ENCODE measurements at regions not wholly inside any gene's neighbourhood (a gene's known extent, or its start where the extent isn't known, plus 50 kb on each side); places are given as distances from the start of the nearest gene placed in this dataset.

DNA sequence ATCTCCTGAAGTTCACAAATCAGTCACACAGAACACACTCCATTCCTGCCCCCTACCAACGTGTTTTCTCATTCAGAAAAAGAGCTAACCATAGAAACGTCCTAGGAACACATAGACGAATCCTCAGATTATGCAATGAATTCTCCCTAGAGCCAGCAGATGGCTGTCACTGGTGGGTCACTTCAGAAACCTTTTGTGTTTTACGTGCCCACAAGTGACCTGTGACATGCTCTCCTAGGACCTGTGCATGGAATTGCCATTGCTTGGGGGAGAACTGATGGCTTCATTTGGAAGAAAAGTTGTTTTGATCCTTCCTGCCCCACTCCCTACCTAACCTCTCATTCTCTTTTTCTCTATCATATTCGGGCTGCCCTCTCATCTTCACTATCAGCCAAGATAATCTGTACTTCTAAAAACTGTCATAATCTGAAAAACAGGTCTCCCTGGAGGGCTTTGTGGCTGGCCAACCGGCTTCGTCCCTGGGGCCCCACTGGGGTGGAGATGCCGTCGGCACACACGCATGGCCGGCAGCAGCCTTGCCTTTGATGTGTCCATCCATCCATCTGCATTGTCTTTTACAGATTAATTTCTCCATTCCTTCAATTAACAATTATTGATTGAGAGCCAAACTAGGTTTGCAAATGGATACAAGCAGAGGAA, 144.1 kb upstream of the SERP2 start:
- ATAC-seq (no peak), DNase-seq (no peak)
- POLR2A ChIA-PET, result no interaction called here
- Mint-ChIP-seq H3K27me3 (no peaks in the 10 kb centered on the region), H3K36me3 (no peaks in the 10 kb centered on the region), H3K4me3 (no peak overlapping the region), H3K9me3 (no peaks in the 10 kb centered on the region), H3K4me1 (no peaks in the 10 kb centered on the region), H3K27ac (no peak overlapping the region)

DNA sequence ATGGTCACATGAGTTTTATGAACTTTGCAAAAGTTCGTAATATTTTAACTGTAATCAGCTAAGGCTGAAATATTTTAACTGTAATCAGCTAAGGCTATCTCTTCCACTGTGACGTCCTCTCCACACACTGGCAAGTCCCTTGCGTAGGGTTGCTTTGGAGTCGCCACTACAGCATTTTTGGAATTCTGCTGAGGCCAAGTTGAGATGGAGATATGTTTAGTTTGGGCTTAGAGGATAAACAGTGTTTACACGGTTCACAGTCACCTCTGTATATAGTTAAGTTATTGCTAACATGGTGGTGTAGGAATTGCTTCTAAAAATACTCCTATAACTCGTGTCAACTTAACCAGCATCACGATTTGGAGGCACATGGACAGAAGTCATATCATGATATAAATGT, 143.6 kb upstream of the SERP2 start:
- Mint-ChIP-seq H3K4me3 (no peak overlapping the region), H3K27ac (no peak overlapping the region), H3K27me3 (no peaks in the 10 kb centered on the region), H3K9me3 (no peaks in the 10 kb centered on the region), H3K36me3 (no peaks in the 10 kb centered on the region), H3K4me1 (no peaks in the 10 kb centered on the region)
- DNase-seq (no peak), ATAC-seq (no peak)
- POLR2A ChIA-PET, result no interaction called here

DNA sequence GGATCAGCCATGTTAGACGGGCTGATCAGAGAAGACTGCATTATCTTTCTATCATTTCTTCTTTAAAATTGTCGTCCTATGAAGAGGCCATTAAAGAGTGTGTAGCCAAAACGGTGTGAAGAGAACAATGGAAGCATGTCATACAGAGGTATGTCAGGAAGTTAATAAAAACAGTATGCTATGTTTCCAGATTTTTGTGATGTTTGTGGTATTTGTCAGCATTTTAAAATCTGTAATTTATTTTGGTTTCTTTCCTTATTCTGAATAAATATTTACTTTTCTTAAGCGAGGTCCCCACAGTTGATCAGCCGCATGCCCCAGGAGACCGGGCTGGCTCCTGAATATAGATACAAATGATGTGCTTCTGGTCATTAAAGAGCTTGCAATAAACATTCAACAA, 142.9 kb upstream of the SERP2 start:
- no peaks in the 10 kb centered on the region for H3K36me3 Mint-ChIP-seq
- POLR2A ChIA-PET, result no interaction called here
- H3K4me1 Mint-ChIP-seq, result no peaks in the 10 kb centered on the region

DNA sequence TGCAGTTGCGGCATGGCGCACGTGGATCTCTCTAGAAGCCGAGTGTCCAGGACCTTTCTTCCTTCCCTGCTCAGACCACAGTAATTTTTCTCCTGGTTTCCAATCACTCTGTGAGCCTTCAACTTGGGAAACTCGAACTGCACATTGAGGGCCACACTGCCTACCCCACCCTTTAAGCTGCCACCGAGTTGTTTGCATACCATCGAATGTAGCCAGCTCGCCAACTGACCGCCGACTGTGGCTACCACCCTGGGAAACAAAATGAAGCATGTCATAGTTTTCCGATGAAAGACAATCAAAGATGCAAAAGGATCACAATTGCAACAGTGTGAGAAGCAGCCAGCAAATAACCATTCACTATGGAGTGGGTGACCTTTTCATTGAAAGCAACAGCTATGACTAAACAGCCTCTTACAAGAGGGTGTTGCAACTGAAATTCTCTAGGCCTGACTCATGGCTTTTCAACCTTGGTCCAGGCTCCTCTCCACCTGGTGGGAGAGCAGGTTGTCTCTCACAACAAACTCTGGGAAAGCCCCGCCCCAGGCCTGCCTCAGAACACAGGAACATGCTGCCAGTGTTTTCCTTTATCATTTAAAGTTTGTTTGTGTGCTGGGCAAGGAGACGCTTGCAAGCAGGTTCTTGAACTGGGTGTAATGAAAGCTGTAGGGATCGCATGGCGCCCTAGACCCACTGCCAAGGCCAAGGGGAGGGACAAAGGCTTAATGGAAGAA, 141.7 kb upstream of the SERP2 start:
- H3K27ac Mint-ChIP-seq, result no peak overlapping the region
- POLR2A ChIA-PET, result no interaction called here

More for the DNA sequence above, 142.9 kb upstream of the SERP2 start:
- Mint-ChIP-seq H3K27me3 (no peaks in the 10 kb centered on the region), H3K9me3 (no peaks in the 10 kb centered on the region), H3K4me3 (no peak overlapping the region), H3K27ac (no peak overlapping the region)
- no peak for ATAC-seq
- DNase-seq, result no peak

DNA sequence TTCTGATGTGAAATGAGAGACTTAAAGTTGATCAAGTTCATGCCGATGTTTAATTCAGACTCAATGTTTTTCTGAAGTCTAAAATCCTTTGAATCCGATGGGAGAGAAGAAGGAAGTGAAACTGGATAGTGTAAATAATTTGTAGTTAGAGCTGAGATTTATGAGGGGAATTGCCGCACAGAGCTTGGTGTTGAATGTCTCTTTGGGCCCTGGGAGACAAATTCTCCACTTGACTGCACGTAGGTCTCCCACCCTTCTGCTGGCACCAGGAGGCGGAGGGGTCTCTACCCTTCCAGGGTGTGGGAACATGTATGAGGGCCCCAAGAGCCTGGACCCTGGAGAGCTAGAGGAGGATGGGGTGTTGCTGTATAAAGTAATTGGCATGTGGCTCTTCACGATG, 140.8 kb upstream of the SERP2 start:
- DNase-seq, result no peak
- Mint-ChIP-seq H3K9me3 (no peaks in the 10 kb centered on the region), H3K4me3 (no peak overlapping the region), H3K27ac (no peak overlapping the region), H3K27me3 (no peaks in the 10 kb centered on the region), H3K36me3 (no peaks in the 10 kb centered on the region), H3K4me1 (peaks cover 0 to 6% (median 0%) of the 10 kb centered on the region in 4 donors)
- POLR2A ChIA-PET, result no interaction called here
- ATAC-seq, result no peak

More for the DNA sequence above, 141.7 kb upstream of the SERP2 start:
- ATAC-seq (no peak), DNase-seq (no peak)
- H3K4me3 Mint-ChIP-seq, result no peak overlapping the region
- H3K27me3 Mint-ChIP-seq, result no peaks in the 10 kb centered on the region
- no peaks in the 10 kb centered on the region for H3K9me3 Mint-ChIP-seq
- H3K4me1 Mint-ChIP-seq, result no peaks in the 10 kb centered on the region
- no peaks in the 10 kb centered on the region for H3K36me3 Mint-ChIP-seq

DNA sequence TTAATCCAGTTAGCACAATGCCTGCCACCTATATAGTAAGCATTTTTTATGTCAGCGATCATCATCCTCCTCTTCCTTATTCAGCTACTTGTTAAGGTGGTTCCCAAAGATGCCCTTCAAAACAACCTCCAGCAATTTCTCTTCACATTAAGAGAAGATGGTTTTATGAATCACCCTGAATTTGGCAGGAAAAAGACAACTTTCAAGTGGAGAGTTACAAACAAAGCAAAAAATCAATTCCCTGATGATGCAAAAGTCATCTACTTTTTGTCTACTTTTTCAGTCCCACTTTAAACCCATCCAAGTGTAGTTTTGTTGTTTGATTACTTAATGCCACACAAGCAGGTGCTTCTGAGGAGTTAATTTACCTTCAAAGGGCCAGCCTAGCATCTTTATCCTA, 139.1 kb upstream of the SERP2 start:
- Mint-ChIP-seq H3K36me3 (no peaks in the 10 kb centered on the region), H3K27me3 (no peaks in the 10 kb centered on the region), H3K4me1 (peaks cover 0 to 7% (median 0%) of the 10 kb centered on the region in 4 donors), H3K4me3 (no peak overlapping the region), H3K9me3 (no peaks in the 10 kb centered on the region), H3K27ac (no peak overlapping the region)
- no peak for ATAC-seq
- no peak for DNase-seq
- POLR2A ChIA-PET, result no interaction called here

DNA sequence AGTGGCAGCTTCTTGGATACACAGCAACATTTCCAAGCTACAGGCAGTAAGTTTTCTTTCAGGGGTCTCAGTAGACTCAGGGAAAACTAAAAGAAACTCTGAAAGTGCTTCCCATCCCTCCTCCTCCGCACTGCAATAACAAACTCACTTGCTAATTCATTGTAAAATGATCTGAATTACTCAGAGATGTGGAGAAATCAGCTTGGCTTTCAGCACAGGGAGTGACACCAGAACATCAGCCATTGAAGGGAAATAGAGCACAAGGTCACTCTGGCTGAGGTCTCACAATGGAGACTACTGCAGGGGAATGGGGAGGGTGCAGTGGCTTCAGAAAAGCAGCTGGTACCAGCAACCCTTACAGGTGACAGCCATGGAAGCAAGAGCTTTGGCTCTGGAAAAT, 137.3 kb upstream of the SERP2 start:
- peaks cover 0 to 4% (median 0%) of the 10 kb centered on the region in 5 donors for H3K27me3 Mint-ChIP-seq

DNA sequence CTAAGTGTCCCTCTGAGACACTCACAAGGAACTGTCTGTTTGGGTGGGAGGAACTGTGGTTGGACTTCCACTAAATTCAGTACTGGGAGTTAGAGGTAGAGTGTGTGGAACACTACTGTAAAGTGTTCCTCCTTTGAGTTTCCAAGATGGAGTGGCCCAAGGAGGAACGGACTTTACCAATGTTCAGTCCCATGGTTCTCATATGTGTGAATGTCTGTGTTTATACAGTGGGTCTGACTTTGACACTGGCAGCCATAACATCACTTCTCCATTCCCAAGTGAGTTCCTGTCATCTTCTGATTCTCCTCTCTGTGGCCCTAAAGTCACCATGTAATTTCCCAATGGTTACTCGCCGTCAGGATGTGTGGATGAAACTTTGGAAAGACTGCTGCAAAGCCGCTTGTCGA, 136.8 kb upstream of the SERP2 start:
- POLR2A ChIA-PET, result no interaction called here
- DNase-seq (no peak), ATAC-seq (no peak)
- H3K9me3 Mint-ChIP-seq, result no peaks in the 10 kb centered on the region
- H3K4me3 Mint-ChIP-seq, result no peak overlapping the region
- H3K4me1 Mint-ChIP-seq, result peaks cover 0 to 7% (median 0%) of the 10 kb centered on the region in 4 donors
- no peaks in the 10 kb centered on the region for H3K36me3 Mint-ChIP-seq
- peaks cover 0 to 4% (median 0%) of the 10 kb centered on the region in 5 donors for H3K27me3 Mint-ChIP-seq
- no peak overlapping the region for H3K27ac Mint-ChIP-seq

More for the DNA sequence above, 137.3 kb upstream of the SERP2 start:
- Mint-ChIP-seq H3K4me1 (peaks cover 0 to 7% (median 0%) of the 10 kb centered on the region in 4 donors), H3K9me3 (no peaks in the 10 kb centered on the region), H3K27ac (peak overlapping the region in 1 of 10 donors; percentile 22), H3K4me3 (no peak overlapping the region), H3K36me3 (no peaks in the 10 kb centered on the region)
- no peak for DNase-seq
- ATAC-seq, result no peak
- POLR2A ChIA-PET, result no interaction called here

DNA sequence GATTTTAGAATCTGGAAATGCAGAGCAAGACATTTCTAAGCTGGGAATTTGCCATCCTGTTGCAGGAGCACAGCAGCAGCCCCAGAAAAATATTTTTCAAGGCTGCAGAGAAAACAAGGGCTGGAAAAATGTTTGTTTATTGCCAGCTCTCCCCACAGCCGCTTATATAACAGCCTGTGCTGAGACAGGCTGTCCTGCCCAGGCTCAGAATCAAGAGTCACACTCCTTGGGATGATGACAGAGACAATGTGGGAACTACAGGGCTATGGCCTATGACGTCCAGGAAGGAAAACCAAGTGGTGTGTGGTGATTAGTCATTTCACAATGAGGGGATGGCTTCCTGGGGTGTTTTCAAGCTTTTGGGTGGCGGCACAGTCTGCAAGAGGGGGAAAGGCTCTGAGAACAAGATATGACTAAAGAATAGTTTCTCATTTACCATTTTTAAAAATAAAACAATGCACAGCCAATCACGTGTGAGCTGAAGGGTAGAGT, 136.3 kb upstream of the SERP2 start:
- Mint-ChIP-seq H3K27ac (peak overlapping the region in 3 of 10 donors; percentile 55 to 66 (median 58)), H3K9me3 (no peaks in the 10 kb centered on the region), H3K36me3 (no peaks in the 10 kb centered on the region), H3K27me3 (peaks cover 0 to 4% (median 0%) of the 10 kb centered on the region in 5 donors), H3K4me3 (no peak overlapping the region), H3K4me1 (peaks cover 0 to 7% (median 0%) of the 10 kb centered on the region in 4 donors)
- ATAC-seq (no peak), DNase-seq (no peak)
- POLR2A ChIA-PET, result no interaction called here

DNA sequence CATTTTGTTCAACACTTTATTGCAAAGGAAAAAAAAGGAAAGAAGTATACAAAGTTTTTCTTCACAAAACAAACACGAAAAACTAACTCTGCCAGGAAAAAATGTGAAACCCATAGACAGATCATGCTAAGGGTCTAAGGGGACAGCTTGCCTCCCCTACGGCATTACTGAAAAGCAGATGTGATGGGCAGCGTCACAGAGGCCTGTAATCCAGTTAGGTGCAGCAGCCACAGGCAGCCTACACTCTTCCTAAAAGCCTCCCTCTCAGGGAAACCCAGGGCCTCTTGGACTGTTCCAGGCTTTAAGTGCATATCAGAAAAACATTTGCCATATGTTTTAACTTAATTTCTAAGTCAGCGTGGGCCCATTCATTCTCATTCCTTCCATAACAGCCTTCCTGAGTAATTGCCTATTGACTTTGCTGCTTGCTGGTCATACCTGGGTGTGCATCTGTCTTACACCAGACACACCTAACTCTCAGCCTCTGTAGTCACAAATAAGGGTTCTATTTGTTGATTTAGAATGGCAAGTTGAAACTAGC, 135.7 kb upstream of the SERP2 start:
- ATAC-seq, result no peak
- POLR2A ChIA-PET, result no interaction called here
- Mint-ChIP-seq H3K4me1 (peaks cover 2 to 11% (median 4%) of the 10 kb centered on the region in 4 donors), H3K27me3 (peaks cover 0 to 6% (median 0%) of the 10 kb centered on the region in 5 donors), H3K9me3 (no peaks in the 10 kb centered on the region), H3K36me3 (no peaks in the 10 kb centered on the region), H3K27ac (peak overlapping the region in 1 of 10 donors; percentile 58), H3K4me3 (no peak overlapping the region)
- DNase-seq, result no peak

DNA sequence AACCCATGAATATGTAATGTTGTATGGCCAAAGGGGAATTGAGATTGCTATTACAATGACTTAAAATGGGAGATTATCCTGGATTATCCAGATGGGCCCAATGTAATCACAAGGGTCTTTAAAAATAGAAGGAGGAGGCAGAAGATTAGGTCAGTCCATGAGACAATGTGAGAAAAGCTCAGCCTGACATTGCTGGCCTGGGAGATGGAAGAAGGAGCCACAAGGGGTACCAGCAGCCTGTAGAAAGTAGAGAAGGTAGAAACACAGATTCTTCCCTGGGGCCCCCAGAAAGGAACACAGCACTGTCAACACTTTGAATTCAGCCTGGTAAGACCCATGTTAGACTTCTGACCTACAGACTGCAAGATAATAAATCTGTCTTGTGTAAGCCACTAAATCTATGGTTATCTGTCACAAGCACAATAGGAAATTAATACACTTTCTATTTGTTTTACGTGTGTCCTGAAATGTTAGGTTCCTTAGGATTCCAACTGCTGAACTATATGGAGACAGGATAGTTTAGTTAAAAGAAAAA, 132.9 kb upstream of the SERP2 start:
- Mint-ChIP-seq H3K36me3 (no peaks in the 10 kb centered on the region), H3K4me1 (peaks cover 7 to 16% (median 9%) of the 10 kb centered on the region in 4 donors), H3K4me3 (no peak overlapping the region), H3K27me3 (peaks cover 0 to 6% (median 2%) of the 10 kb centered on the region in 5 donors), H3K9me3 (no peaks in the 10 kb centered on the region), H3K27ac (no peak overlapping the region)
- DNase-seq (no peak), ATAC-seq (no peak)
- POLR2A ChIA-PET, result no interaction called here

DNA sequence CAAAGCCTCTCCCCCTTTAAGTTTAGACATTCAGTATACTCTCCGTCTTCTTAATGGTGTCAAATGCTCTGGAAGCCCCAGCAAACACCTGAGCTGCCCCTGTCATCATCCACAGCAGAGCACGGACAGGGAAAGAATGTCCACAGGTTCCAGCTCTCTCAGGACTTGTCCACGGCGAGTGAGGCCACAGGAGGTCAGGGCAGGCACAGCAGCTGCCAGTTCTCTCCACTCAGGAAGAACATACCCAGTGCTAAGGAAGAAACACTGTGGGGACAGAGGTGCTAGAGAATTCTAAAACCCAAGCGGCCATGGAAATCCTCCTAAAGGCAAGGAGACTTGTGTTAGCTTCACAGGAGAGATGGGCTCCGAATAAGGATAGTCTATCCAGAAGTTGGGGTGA, 132.0 kb upstream of the SERP2 start:
- DNase-seq, result no peak
- Mint-ChIP-seq H3K4me1 (peaks cover 7 to 16% (median 9%) of the 10 kb centered on the region in 4 donors), H3K4me3 (no peak overlapping the region), H3K9me3 (no peaks in the 10 kb centered on the region), H3K27ac (no peak overlapping the region), H3K36me3 (no peaks in the 10 kb centered on the region), H3K27me3 (peaks cover 0 to 6% (median 2%) of the 10 kb centered on the region in 5 donors)
- POLR2A ChIA-PET, result no interaction called here
- no peak for ATAC-seq

DNA sequence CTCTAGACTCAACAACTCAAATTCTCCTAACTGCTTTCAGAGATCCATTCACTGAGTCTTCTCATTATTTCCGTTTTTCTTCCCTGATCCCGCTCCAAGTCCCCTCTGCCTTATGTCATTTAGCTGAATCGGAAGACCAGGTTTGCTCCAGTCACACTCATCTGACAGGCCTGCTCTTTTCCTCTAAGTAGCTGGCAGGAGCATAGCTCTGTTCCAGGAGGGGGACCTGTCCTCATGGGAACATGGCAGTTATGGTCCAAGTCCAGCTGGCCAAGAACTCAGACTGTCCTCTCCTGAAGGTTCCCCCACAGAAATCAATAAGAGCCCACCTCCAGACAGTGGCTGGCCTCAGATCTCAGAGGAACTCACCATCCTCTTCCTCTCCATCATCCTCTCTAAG, 130.9 kb upstream of the SERP2 start:
- Mint-ChIP-seq H3K36me3 (no peaks in the 10 kb centered on the region), H3K4me3 (no peak overlapping the region), H3K27me3 (peaks cover 0 to 6% (median 2%) of the 10 kb centered on the region in 5 donors), H3K4me1 (peaks cover 7 to 11% (median 9%) of the 10 kb centered on the region in 4 donors), H3K27ac (peak overlapping the region in 4 of 10 donors; percentile 13 to 73 (median 30)), H3K9me3 (no peaks in the 10 kb centered on the region)
- ATAC-seq, result no peak
- POLR2A ChIA-PET, result no interaction called here
- DNase-seq, result no peak

Measured in naive thymus-derived CD8-positive, alpha-beta T cell (primary cell).